HepG2 (cell line): ENCODE measurements at regions not wholly inside any gene's neighbourhood (a gene's known extent, or its start where the extent isn't known, plus 50 kb on each side); places are given as distances from the start of the nearest gene placed in this dataset.

Experiments used
- ARNT2 ChIP-seq: sonication (generic); formaldehyde crosslinking; IDR thresholded peaks from 2 replicates; pipeline ENCODE4 v1.8.0; 2022; ENCODE audit warnings: mild to moderate bottlenecking, low read depth, missing genetic modification reagents, moderate library complexity
- ERF ChIP-seq: IDR thresholded peaks from 2 replicates; pipeline ENCODE4 v1.6.1; 2018; ENCODE audit warnings: missing biosample characterization, missing genetic modification reagents
- FOXC1 ChIP-seq: sonication (generic); formaldehyde crosslinking; IDR thresholded peaks from 2 replicates; pipeline ENCODE4 v1.8.0; 2022; ENCODE audit warnings: mild to moderate bottlenecking, missing genetic modification reagents, borderline replicate concordance
- FOXP1 ChIP-seq, 2 experiments: fragments of 450-650 bp in 1 of 2; IDR thresholded peaks; 2 replicates each; pipeline ENCODE4 v1.6.1; 2017 to 2018; ENCODE audit warnings: antibody characterized with exemption in 1 of 2
- GATAD1 ChIP-seq: IDR thresholded peaks from 2 replicates; pipeline ENCODE4 v1.6.1; 2016; ENCODE audit warnings: missing genetic modification reagents, missing compliant biosample characterization
- HCFC1 ChIP-seq: fragments of 150-350 bp; IDR thresholded peaks from 2 replicates; pipeline ENCODE4 v1.6.1; 2014; ENCODE audit warnings: low read depth, low read length
- JUNB ChIP-seq: sonication (generic); formaldehyde crosslinking; IDR thresholded peaks from 2 replicates; pipeline ENCODE4 v1.8.0; 2022; ENCODE audit warnings: missing genetic modification reagents, mild to moderate bottlenecking, borderline replicate concordance
- KDM5B ChIP-seq: sonication (generic); formaldehyde crosslinking; IDR thresholded peaks from 2 replicates; pipeline ENCODE4 v1.4.0; 2020; ENCODE audit warnings: missing genetic modification reagents, mild to moderate bottlenecking, borderline replicate concordance
- KMT2A ChIP-seq: sonication (generic); formaldehyde crosslinking; IDR thresholded peaks from 2 replicates; pipeline ENCODE4 v1.4.0; 2020; ENCODE audit warnings: missing genetic modification reagents
- MIXL1 ChIP-seq: IDR thresholded peaks from 2 replicates; pipeline ENCODE4 v1.6.1; 2016
- MXD4 ChIP-seq: IDR thresholded peaks from 2 replicates; pipeline ENCODE4 v1.6.1; 2016; ENCODE audit warnings: mild to moderate bottlenecking, missing biosample characterization, missing genetic modification reagents
- PCBP2 ChIP-seq: fragments of 200-400 bp; formaldehyde crosslinking; optimal IDR thresholded peaks from 2 replicates; pipeline ENCODE3; 2018; ENCODE audit warnings: low read length, low read depth; ENCODE audit not compliant: poor library complexity, severe bottlenecking
- RNF2 ChIP-seq: fragments of 450-650 bp; conservative IDR thresholded peaks from 2 replicates; pipeline ENCODE4 v1.6.1; 2016; ENCODE audit warnings: low read depth
- RORA ChIP-seq: sonication (generic); formaldehyde crosslinking; IDR thresholded peaks from 2 replicates; pipeline ENCODE4 v1.5.0; 2020; ENCODE audit warnings: mild to moderate bottlenecking, missing genetic modification reagents, moderate library complexity
- RXRB ChIP-seq: IDR thresholded peaks from 2 replicates; pipeline ENCODE4 v1.6.1; 2016; ENCODE audit warnings: borderline replicate concordance, missing genetic modification reagents, missing compliant biosample characterization
- SOX5 ChIP-seq: IDR thresholded peaks from 2 replicates; pipeline ENCODE4 v1.6.1; 2016; ENCODE audit warnings: borderline replicate concordance
- THAP11 ChIP-seq: IDR thresholded peaks from 2 replicates; pipeline ENCODE4 v1.6.1; 2016; ENCODE audit warnings: missing biosample characterization, missing genetic modification reagents
- XRCC5 ChIP-seq: fragments of 200-400 bp; formaldehyde crosslinking; optimal IDR thresholded peaks from 2 replicates; pipeline ENCODE3; 2017; ENCODE audit warnings: mild to moderate bottlenecking, low read length
- YEATS4 ChIP-seq: sonication (generic); formaldehyde crosslinking; IDR thresholded peaks from 2 replicates; pipeline ENCODE4 v1.4.0; 2020; ENCODE audit warnings: missing genetic modification reagents, borderline replicate concordance
- ZNF292 ChIP-seq: sonication (generic); formaldehyde crosslinking; IDR thresholded peaks from 2 replicates; pipeline ENCODE4 v1.8.1; 2022; ENCODE audit warnings: mild to moderate bottlenecking, low read depth, missing genetic modification reagents, borderline replicate concordance
- ZNF589 ChIP-seq: sonication (generic); formaldehyde crosslinking; conservative IDR thresholded peaks from 2 replicates; pipeline ENCODE4 v1.8.0; 2022; ENCODE audit warnings: mild to moderate bottlenecking, moderate library complexity, missing genetic modification reagents
- ZNF644 ChIP-seq: IDR thresholded peaks from 2 replicates; pipeline ENCODE4 v1.6.1; 2016; ENCODE audit warnings: low read depth
- ZNF746 ChIP-seq: sonication (generic); formaldehyde crosslinking; IDR thresholded peaks from 2 replicates; pipeline ENCODE4 v1.8.0; 2022; ENCODE audit warnings: mild to moderate bottlenecking, missing genetic modification reagents
- ZNF788 ChIP-seq: sonication (generic); formaldehyde crosslinking; IDR thresholded peaks from 2 replicates; pipeline ENCODE4 v1.5.0; 2020; ENCODE audit warnings: mild to moderate bottlenecking, missing genetic modification reagents, borderline replicate concordance
- TF ChIP-seq, protein P1 (sequence below): IDR thresholded peaks from 2 replicates; pipeline ENCODE4 v1.6.1; 2016; ENCODE audit warnings: control low read depth
- TF ChIP-seq, protein P2 (sequence below): sonication (generic); formaldehyde crosslinking; IDR thresholded peaks from 2 replicates; pipeline ENCODE4 v1.5.1; 2020; ENCODE audit warnings: missing genetic modification reagents, mild to moderate bottlenecking, borderline replicate concordance
- TF ChIP-seq, protein P3 (sequence below): IDR thresholded peaks from 2 replicates; pipeline ENCODE4 v1.6.1; 2012; ENCODE audit warnings: inconsistent platforms
- TF ChIP-seq, protein P4 (sequence below): IDR thresholded peaks from 2 replicates; pipeline ENCODE4 v1.6.1; 2016

DNA sequence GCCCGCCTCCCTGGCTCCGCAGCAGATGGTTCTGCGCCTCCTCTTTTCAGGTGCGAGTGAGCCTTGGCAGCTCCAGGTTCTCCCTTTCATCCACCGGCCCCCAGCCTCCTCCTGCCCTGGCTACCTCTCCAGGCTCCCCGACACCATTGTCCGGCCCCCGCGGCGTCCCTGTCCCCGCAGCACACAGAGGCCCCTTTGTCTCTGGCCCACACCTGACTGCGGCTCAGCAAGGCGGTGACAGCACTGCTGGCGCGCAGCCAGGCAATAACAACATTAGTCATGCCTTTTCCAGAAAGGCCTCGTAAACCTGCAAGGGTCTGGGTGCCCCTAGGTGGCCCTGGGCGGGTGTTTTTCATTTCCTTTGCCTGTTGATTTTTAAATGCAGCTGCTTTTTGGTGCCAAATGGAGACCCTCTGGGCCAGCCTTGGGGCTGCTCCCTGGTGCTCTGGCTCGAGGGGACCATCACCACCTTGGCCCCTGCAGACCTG, 73.2 kb upstream of the MEDAG start (continued):
- TF ChIP-seq, protein P1, sequence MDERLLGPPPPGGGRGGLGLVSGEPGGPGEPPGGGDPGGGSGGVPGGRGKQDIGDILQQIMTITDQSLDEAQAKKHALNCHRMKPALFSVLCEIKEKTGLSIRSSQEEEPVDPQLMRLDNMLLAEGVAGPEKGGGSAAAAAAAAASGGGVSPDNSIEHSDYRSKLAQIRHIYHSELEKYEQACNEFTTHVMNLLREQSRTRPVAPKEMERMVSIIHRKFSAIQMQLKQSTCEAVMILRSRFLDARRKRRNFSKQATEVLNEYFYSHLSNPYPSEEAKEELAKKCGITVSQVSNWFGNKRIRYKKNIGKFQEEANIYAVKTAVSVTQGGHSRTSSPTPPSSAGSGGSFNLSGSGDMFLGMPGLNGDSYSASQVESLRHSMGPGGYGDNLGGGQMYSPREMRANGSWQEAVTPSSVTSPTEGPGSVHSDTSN (CRISPR knock-in tag) = 0 out of 2 replicates have a peak, but pooled peaks have one; percentile 9
- TF ChIP-seq RORA (CRISPR knock-in tag) (no peak), ZNF292 (peak; percentile 87), RNF2 (no peak), PCBP2 (no peak), KDM5B (CRISPR knock-in tag) (0 out of 2 replicates have a peak, but pooled peaks have one; percentile 29), ERF (CRISPR knock-in tag) (0 out of 2 replicates have a peak, but pooled peaks have one; percentile 30), GATAD1 (peak; percentile 48; the same call in 1 of the 2 replicates), RXRB (CRISPR knock-in tag) (peak; percentile 86), MIXL1 (CRISPR knock-in tag) (peak; percentile 73; the same call in 1 of the 2 replicates), FOXC1 (CRISPR knock-in tag) (no peak), ZNF644 (0 out of 2 replicates have a peak, but pooled peaks have one; percentile 41), THAP11 (peak; percentile 45; the same call in 1 of the 2 replicates), JUNB (CRISPR knock-in tag) (no peak), ZNF788 (CRISPR knock-in tag) (peak; percentile 81; the same call in 1 of the 2 replicates), FOXP1 (IDR thresholded peaks at IDR 0.05) (no peak), FOXP1 (CRISPR knock-in tag; IDR thresholded peaks at IDR 0.05) (peak; percentile 76), ARNT2 (peak; percentile 50; the same call in 1 of the 2 replicates), KMT2A (no peak), ZNF589 (CRISPR knock-in tag) (no peak), ZNF746 (CRISPR knock-in tag) (no peak), YEATS4 (CRISPR knock-in tag) (no peak), MXD4 (0 out of 2 replicates have a peak, but pooled peaks have one; percentile 22), HCFC1 (no peak), SOX5 (peak; percentile 93), XRCC5 (peak; percentile 55)
- TF ChIP-seq, protein P2, sequence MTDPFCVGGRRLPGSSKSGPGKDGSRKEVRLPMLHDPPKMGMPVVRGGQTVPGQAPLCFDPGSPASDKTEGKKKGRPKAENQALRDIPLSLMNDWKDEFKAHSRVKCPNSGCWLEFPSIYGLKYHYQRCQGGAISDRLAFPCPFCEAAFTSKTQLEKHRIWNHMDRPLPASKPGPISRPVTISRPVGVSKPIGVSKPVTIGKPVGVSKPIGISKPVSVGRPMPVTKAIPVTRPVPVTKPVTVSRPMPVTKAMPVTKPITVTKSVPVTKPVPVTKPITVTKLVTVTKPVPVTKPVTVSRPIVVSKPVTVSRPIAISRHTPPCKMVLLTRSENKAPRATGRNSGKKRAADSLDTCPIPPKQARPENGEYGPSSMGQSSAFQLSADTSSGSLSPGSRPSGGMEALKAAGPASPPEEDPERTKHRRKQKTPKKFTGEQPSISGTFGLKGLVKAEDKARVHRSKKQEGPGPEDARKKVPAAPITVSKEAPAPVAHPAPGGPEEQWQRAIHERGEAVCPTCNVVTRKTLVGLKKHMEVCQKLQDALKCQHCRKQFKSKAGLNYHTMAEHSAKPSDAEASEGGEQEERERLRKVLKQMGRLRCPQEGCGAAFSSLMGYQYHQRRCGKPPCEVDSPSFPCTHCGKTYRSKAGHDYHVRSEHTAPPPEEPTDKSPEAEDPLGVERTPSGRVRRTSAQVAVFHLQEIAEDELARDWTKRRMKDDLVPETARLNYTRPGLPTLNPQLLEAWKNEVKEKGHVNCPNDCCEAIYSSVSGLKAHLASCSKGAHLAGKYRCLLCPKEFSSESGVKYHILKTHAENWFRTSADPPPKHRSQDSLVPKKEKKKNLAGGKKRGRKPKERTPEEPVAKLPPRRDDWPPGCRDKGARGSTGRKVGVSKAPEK = no peak
- TF ChIP-seq, protein P3, sequence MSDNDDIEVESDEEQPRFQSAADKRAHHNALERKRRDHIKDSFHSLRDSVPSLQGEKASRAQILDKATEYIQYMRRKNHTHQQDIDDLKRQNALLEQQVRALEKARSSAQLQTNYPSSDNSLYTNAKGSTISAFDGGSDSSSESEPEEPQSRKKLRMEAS = peak; percentile 25; the same call in 1 of the 2 replicates
- TF ChIP-seq, protein P4, sequence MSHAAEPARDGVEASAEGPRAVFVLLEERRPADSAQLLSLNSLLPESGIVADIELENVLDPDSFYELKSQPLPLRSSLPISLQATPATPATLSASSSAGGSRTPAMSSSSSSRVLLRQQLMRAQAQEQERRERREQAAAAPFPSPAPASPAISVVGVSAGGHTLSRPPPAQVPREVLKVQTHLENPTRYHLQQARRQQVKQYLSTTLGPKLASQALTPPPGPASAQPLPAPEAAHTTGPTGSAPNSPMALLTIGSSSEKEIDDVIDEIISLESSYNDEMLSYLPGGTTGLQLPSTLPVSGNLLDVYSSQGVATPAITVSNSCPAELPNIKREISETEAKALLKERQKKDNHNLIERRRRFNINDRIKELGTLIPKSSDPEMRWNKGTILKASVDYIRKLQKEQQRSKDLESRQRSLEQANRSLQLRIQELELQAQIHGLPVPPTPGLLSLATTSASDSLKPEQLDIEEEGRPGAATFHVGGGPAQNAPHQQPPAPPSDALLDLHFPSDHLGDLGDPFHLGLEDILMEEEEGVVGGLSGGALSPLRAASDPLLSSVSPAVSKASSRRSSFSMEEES (CRISPR knock-in tag) = peak; percentile 81; the same call in 1 of the 2 replicates
